Karpas-422 (cell line): ENCODE measurements at regions not wholly inside any gene's neighbourhood (a gene's known extent, or its start where the extent isn't known, plus 50 kb on each side); places are given as distances from the start of the nearest gene placed in this dataset.

ENCODE experiments used
- DNase-seq: peaks from one replicate; pipeline ENCODE4 v3.0.0-alpha.2; 2015
- H2AFZ ChIP-seq: fragments of 200-600 bp; sonication (generic); 2 replicates; pipeline ENCODE4 v1.6.1; 2014; ENCODE audit warnings: antibody characterized with exemption, low read length, mixed read lengths
- H3K27ac ChIP-seq: fragments of 200-600 bp; sonication (generic); 2 replicates; pipeline ENCODE4 v1.5.1; 2014; ENCODE audit warnings: mild to moderate bottlenecking, low read length, moderate library complexity
- H3K27me3 ChIP-seq: fragments of 200-600 bp; sonication (generic); 2 replicates; pipeline ENCODE4 v1.6.1; 2014; ENCODE audit warnings: low read length, mixed read lengths
- H3K36me3 ChIP-seq: fragments of 200-600 bp; sonication (generic); 2 replicates; pipeline ENCODE4 v1.6.1; 2014; ENCODE audit warnings: low read length, mixed read lengths; ENCODE audit not compliant: insufficient read depth
- H3K4me1 ChIP-seq: fragments of 200-600 bp; sonication (generic); 2 replicates; pipeline ENCODE4 v1.6.1; 2014; ENCODE audit warnings: mild to moderate bottlenecking, low read length, mixed read lengths
- H3K4me2 ChIP-seq: fragments of 200-600 bp; sonication (generic); 2 replicates; pipeline ENCODE4 v1.6.1; 2014; ENCODE audit warnings: low read length, low read depth, mild to moderate bottlenecking; ENCODE audit not compliant: poor library complexity, severe bottlenecking
- H3K4me3 ChIP-seq: fragments of 200-600 bp; sonication (generic); 2 replicates; pipeline ENCODE4 v1.5.1; 2014; ENCODE audit warnings: mild to moderate bottlenecking, antibody characterized with exemption, low read length, mixed read lengths
- H3K79me2 ChIP-seq: fragments of 200-600 bp; sonication (generic); 2 replicates; pipeline ENCODE4 v1.6.1; 2014; ENCODE audit warnings: mild to moderate bottlenecking, low read length, mixed read lengths
- H3K9ac ChIP-seq: fragments of 200-600 bp; sonication (generic); 2 replicates; pipeline ENCODE4 v1.6.0; 2014; ENCODE audit warnings: low read length
- H3K9me2 ChIP-seq: fragments of 200-600 bp; sonication (generic), shearing (Covaris generic); replicated peaks from 2 replicates; pipeline ENCODE4 v1.6.0; 2014; ENCODE audit warnings: mild to moderate bottlenecking, low read length, moderate library complexity; ENCODE audit not compliant: insufficient read depth
- H3K9me3 ChIP-seq: fragments of 300-700, 200-600 bp; sonication (generic); 2 replicates; pipeline ENCODE4 v1.6.1; 2014; ENCODE audit warnings: low read length, mixed read lengths
- H4K20me1 ChIP-seq: fragments of 200-600 bp; sonication (generic); 2 replicates; pipeline ENCODE4 v1.6.1; 2014; ENCODE audit warnings: mild to moderate bottlenecking, antibody characterized with exemption, low read length, low read depth; ENCODE audit not compliant: insufficient read depth

DNA sequence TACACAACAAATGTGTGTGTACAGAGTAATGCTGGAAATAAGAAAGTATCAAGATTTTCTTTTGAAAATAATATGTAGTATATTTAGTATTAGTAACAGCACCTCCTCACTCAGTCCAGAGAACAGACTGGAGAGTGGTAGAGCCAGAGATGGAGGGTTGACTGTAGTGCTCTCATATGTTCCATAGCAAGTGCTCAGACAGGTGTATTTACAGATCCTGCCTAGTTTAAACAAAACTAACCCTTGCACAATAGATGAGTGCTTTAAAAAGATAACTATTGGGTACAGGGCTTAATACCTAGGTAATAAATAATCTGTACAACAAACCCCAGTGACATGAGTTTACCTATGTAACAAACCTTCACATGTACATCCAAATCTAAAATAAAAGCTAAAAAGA, 381.0 kb upstream of the EMCN start:
- Histone ChIP-seq H3K9me3 (no peaks in the 10 kb centered on the region), H3K4me1 (no peaks in the 10 kb centered on the region), H3K4me2 (no peak overlapping the region), H3K9me2 (no peaks in the 10 kb centered on the region), H3K9ac (no peak overlapping the region), H4K20me1 (no peaks in the 10 kb centered on the region), H3K79me2 (no peaks in the 10 kb centered on the region), H3K4me3 (no peak overlapping the region), H3K27me3 (no peaks in the 10 kb centered on the region), H2AFZ (no peak overlapping the region), H3K36me3 (no peaks in the 10 kb centered on the region), H3K27ac (no peak overlapping the region)
- no peak for DNase-seq

DNA sequence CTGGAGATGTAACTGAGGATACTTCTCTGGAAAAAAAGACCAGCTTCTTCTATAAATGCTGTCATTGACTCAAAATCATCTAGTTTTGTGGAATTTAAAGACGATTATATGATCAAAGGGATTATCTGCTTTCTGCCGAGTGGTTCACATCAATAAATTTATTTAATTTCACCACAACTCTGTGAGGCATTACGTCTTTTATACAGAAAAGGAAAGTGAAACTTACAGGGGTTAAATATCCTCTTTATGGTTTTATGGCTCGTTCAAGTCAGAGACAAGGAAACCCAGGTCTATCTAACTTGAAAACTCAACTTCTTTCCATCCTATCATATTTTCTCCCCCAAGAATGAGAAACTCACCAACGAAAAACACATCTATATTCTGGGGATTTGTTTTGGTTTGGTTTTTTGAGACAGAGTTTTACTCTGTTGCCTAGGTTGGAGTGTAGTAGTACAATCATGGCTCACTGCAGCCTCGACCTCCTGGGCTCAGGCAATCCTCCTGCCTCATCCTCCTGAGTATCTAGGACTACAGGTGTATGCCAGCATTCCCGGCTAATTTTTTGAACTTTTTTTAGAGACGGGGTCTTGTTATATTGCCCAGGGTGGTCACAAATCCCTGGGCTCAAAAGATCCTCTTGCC, 377.9 kb upstream of the EMCN start:
- Histone ChIP-seq H4K20me1 (no peaks in the 10 kb centered on the region), H3K9me2 (no peaks in the 10 kb centered on the region), H3K27me3 (no peaks in the 10 kb centered on the region), H3K9me3 (no peaks in the 10 kb centered on the region), H3K4me3 (peak overlapping the region; percentile 13; the same call in 1 of the 2 replicates), H3K4me1 (no peaks in the 10 kb centered on the region), H3K27ac (no peak overlapping the region), H3K79me2 (no peaks in the 10 kb centered on the region), H3K36me3 (no peaks in the 10 kb centered on the region), H2AFZ (0 out of 2 replicates have a peak overlapping the region, but pooled peaks have one; percentile 5), H3K9ac (no peak overlapping the region), H3K4me2 (peak overlapping the region; percentile 32)
- no peak for DNase-seq

DNA sequence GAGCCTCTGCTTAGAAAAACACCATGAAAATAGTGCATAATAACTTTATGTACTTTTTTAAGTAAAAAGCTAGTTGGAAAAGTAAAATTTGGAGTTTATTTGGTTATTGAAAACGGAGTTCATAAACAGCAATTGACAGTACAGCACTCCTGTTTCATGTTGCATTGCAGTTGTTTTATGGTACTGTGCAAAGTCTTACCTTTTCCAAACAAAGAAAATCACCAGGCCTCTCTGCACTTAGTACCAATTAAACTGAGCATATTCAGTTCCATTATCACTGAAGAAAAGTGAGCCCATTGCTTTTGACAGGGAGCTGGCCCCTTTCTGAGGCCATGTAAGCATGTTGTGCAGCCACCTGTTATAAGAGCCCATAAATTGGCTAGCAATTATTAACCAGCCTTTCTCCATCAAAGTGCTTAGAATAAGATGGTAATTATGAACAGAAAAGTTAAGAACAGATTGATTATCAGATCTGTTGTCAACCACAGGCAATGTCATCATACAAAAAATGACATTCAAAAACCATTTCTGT, 376.6 kb upstream of the EMCN start:
- H3K4me1 ChIP-seq, result no peaks in the 10 kb centered on the region
- H3K4me2 ChIP-seq, result no peak overlapping the region
- no peaks in the 10 kb centered on the region for H3K36me3 ChIP-seq
- no peak overlapping the region for H3K4me3 ChIP-seq
- no peak overlapping the region for H2AFZ ChIP-seq
- no peaks in the 10 kb centered on the region for H3K79me2 ChIP-seq
- no peak overlapping the region for H3K27ac ChIP-seq
- no peak overlapping the region for H3K9ac ChIP-seq
- H3K9me2 ChIP-seq, result no peaks in the 10 kb centered on the region
- H3K9me3 ChIP-seq, result no peaks in the 10 kb centered on the region
- no peaks in the 10 kb centered on the region for H3K27me3 ChIP-seq
- no peaks in the 10 kb centered on the region for H4K20me1 ChIP-seq
- no peak for DNase-seq

DNA sequence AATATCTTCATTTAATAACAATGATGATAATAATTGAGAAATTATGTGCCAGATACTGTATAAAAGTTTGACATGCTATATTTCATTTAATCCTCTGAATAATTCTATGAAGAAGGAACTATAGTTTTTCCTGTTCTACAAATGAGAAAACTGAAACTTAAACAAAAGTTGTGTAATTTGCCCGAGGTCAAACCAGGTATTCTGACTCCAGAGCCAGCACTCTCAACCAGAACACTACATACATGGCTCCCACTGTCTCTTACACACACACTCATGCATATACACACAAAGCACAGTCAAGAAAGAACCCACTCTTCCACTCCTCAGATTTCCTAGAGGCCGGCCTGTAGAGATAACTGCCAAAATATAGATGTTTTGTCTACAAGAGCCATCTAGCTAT, 374.0 kb upstream of the EMCN start:
- no peaks in the 10 kb centered on the region for H4K20me1 ChIP-seq
- no peak overlapping the region for H3K4me2 ChIP-seq
- H3K79me2 ChIP-seq, result no peaks in the 10 kb centered on the region

DNA sequence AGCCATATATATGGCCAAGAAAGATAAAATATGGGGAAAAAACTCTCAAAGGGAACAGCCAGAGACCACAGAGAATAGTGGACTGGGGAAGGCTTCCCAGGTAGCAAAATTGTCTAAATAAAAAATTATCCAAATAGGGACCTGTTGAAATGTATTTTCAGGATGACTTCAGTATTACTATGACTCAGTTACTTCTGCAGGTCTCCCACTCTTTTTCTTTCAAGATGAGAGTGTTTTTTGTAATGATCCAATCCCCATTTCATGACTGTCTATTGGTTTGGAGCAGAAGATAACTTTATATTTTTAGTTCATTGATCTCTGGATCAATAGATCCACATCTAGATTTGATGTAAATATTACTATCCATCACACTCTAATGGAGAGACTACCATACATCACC, 372.1 kb upstream of the EMCN start:
- H2AFZ ChIP-seq, result no peak overlapping the region
- H4K20me1 ChIP-seq, result no peaks in the 10 kb centered on the region
- H3K4me2 ChIP-seq, result no peak overlapping the region
- H3K9me2 ChIP-seq, result no peaks in the 10 kb centered on the region
- H3K27ac ChIP-seq, result no peak overlapping the region
- no peaks in the 10 kb centered on the region for H3K36me3 ChIP-seq
- no peak overlapping the region for H3K9ac ChIP-seq
- DNase-seq, result no peak
- H3K79me2 ChIP-seq, result no peaks in the 10 kb centered on the region
- H3K4me3 ChIP-seq, result no peak overlapping the region
- no peaks in the 10 kb centered on the region for H3K27me3 ChIP-seq
- no peaks in the 10 kb centered on the region for H3K4me1 ChIP-seq
- H3K9me3 ChIP-seq, result no peaks in the 10 kb centered on the region

More for the DNA sequence above, 374.0 kb upstream of the EMCN start:
- no peaks in the 10 kb centered on the region for H3K27me3 ChIP-seq
- H3K9me3 ChIP-seq, result no peaks in the 10 kb centered on the region
- no peaks in the 10 kb centered on the region for H3K9me2 ChIP-seq
- H3K9ac ChIP-seq, result no peak overlapping the region
- H3K4me1 ChIP-seq, result no peaks in the 10 kb centered on the region
- no peak overlapping the region for H3K4me3 ChIP-seq
- H3K27ac ChIP-seq, result no peak overlapping the region
- no peak for DNase-seq
- no peak overlapping the region for H2AFZ ChIP-seq
- H3K36me3 ChIP-seq, result no peaks in the 10 kb centered on the region

DNA sequence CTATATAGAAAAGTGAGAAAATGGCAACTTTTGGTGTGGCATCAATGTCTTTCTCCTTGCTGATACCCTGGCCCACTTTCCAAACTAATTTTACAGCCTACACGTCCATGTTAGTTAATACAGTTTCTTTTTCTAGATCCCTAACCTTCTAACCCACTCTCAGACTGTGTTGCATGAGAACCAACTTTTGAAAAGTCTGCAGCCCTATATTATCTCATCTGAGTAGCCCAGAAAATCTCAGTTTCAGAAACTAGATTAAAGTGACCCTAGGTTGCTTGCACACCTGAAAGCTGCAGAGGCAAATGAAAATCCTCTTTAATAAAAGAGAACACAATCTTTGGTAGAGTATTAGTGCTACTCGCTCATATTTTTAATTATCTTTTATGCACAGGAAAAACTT, 371.6 kb upstream of the EMCN start:
- no peak overlapping the region for H3K4me2 ChIP-seq
- H3K4me3 ChIP-seq, result no peak overlapping the region
- H3K27ac ChIP-seq, result no peak overlapping the region
- H3K27me3 ChIP-seq, result no peaks in the 10 kb centered on the region
- H3K4me1 ChIP-seq, result no peaks in the 10 kb centered on the region
- H3K79me2 ChIP-seq, result no peaks in the 10 kb centered on the region
- no peaks in the 10 kb centered on the region for H3K9me3 ChIP-seq
- no peak overlapping the region for H2AFZ ChIP-seq
- no peak overlapping the region for H3K9ac ChIP-seq
- no peaks in the 10 kb centered on the region for H4K20me1 ChIP-seq
- H3K36me3 ChIP-seq, result no peaks in the 10 kb centered on the region
- no peaks in the 10 kb centered on the region for H3K9me2 ChIP-seq
- DNase-seq, result no peak

DNA sequence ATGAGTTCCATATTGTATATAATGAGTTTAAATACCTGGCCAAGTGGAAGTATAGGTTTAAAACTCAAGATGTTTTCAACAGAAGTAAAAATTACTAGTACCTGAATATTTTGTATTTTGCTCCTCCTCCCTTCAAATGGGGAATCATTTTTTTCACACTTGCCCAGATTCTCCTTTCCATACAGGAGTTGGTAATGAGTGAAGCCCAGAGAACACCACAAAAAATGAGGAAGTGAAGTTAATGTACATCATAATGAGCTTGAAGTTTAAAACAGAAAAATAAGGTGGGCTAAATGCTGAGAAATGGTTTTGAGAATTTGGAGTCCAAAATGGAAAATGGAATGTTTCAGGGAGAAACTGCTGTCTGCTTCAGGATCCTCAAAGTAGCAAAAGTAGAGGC, 364.8 kb upstream of the EMCN start:
- H3K9me2 ChIP-seq, result no peaks in the 10 kb centered on the region
- no peak overlapping the region for H3K4me3 ChIP-seq
- no peak overlapping the region for H3K4me2 ChIP-seq
- no peak overlapping the region for H3K9ac ChIP-seq
- no peaks in the 10 kb centered on the region for H4K20me1 ChIP-seq
- no peaks in the 10 kb centered on the region for H3K4me1 ChIP-seq
- DNase-seq, result no peak
- H3K9me3 ChIP-seq, result no peaks in the 10 kb centered on the region
- H3K79me2 ChIP-seq, result no peaks in the 10 kb centered on the region
- no peak overlapping the region for H2AFZ ChIP-seq
- H3K36me3 ChIP-seq, result no peaks in the 10 kb centered on the region
- no peaks in the 10 kb centered on the region for H3K27me3 ChIP-seq
- no peak overlapping the region for H3K27ac ChIP-seq

DNA sequence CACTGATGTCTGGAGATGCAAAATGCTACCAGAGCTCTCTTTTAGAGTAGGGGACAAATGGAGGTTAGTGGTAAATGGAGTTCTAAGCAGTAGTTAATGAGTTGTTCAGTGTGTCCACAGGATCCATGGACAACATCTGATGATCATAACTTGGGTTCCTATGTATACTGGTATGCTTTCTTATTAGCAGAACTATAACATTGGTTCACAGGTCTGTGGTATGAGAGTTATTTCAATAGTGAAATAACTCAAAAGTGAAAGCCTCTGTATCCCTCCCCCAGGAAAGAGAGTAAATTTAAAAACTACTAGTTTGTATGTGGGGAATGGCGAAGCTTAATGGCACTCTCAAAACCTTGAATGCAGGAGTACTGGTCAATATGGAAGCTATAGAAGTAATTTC, 363.5 kb upstream of the EMCN start:
- H4K20me1 ChIP-seq, result no peaks in the 10 kb centered on the region

More for the DNA sequence above, 363.5 kb upstream of the EMCN start:
- Histone ChIP-seq H3K4me1 (no peaks in the 10 kb centered on the region), H3K27me3 (no peaks in the 10 kb centered on the region), H3K9ac (no peak overlapping the region), H3K27ac (no peak overlapping the region), H2AFZ (no peak overlapping the region), H3K4me3 (no peak overlapping the region), H3K9me3 (no peaks in the 10 kb centered on the region), H3K36me3 (no peaks in the 10 kb centered on the region), H3K9me2 (no peaks in the 10 kb centered on the region), H3K79me2 (no peaks in the 10 kb centered on the region), H3K4me2 (no peak overlapping the region)
- DNase-seq, result no peak
